ENCODE measurements at regions not wholly inside any gene's neighbourhood (a gene's known extent, or its start where the extent isn't known, plus 50 kb on each side); places are given as distances from the start of the nearest gene placed in this dataset.

DNA sequence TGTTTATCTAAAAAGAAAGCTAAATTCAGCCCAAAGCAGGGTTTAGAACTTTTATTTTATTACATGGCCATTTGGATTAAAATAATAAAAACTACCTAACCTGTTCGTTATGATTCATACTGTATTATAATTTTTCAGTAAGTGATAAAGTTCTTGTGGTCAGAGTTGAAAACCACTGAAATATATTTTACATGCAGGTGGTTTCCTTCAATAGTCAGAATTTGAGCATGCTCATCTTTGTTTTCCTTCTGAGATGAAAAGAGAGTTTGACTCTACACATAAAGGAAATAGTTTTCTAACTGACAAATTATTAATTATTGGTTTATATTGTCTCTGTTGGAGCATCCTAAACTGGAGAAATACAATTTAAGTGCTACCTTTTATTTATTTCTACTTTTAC, 114.0 kb upstream of the FKBP1C start (continued):
- TF ChIP-seq ZNF462 (CRISPR knock-in tag; IDR thresholded peaks at IDR 0.05): no peak

DNA sequence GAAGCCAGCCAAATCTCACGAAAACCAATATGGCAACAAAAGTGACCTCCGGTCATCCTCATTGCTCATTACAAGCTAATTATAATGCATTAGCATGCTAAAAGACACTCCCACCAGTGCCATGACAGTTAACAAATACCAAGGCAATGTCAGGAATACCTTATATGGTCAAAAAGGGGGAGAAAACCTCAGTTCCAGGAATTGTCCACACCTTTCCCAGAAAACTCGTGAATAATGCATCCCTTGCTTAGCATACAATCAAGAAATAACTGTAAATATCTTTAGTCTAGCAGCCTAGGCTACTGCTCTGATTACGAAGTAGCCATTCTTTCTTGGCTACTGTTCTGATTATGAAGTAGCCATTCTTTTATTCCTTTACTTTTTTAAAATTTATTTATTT, 112.5 kb upstream of the FKBP1C start:
- no peaks in the 10 kb centered on the region for H3K27me3 Mint-ChIP-seq (ENCODE audit: insufficient read depth, low read depth, poor library complexity)
- no peak overlapping the region for H2AFZ ChIP-seq
- H3K9me2 ChIP-seq (ENCODE audit: insufficient read depth): no peaks in the 10 kb centered on the region; the same call in 1 of the 2 replicates
- H3K36me3 Mint-ChIP-seq (ENCODE audit: low read depth): no peaks in the 10 kb centered on the region
- no peaks in the 10 kb centered on the region for H3K79me2 ChIP-seq (replicated peaks; ENCODE audit: insufficient read depth)
- H3K4me1 ChIP-seq (ENCODE audit: insufficient read depth): no peaks in the 10 kb centered on the region
- DNase-seq (ENCODE audit: low spot score): peak; percentile 1
- no peaks in the 10 kb centered on the region for H3K36me3 ChIP-seq (ENCODE audit: insufficient read depth)
- H3K27ac ChIP-seq (ENCODE audit: low read depth): no peak overlapping the region
- H3K27me3 ChIP-seq (ENCODE audit: insufficient read depth): no peaks in the 10 kb centered on the region
- H3K4me1 Mint-ChIP-seq: no peaks in the 10 kb centered on the region
- no peak for ATAC-seq
- H3K4me3 ChIP-seq: no peak overlapping the region
- no peak for TF ChIP-seq ZNF114 (CRISPR knock-in tag; IDR thresholded peaks at IDR 0.05)
- TF ChIP-seq NANOG (IDR thresholded peaks at IDR 0.05; ENCODE audit: borderline replicate concordance): no peak
- no peak for TF ChIP-seq CREB1 (CRISPR knock-in tag; IDR thresholded peaks at IDR 0.05; ENCODE audit: low read depth)
- TF ChIP-seq ZNF331 (CRISPR knock-in tag; IDR thresholded peaks at IDR 0.05; ENCODE audit: low read depth): no peak
- no peak for TF ChIP-seq STAT1 (IDR thresholded peaks at IDR 0.05; ENCODE audit: unreplicated experiment)
- TF ChIP-seq JUNB (IDR thresholded peaks at IDR 0.05; ENCODE audit: unreplicated experiment): no peak
- peaks cover 21% of the 10 kb centered on the region for H3K9me3 Mint-ChIP-seq
- H3K27ac Mint-ChIP-seq: no peak overlapping the region
- H3F3A ChIP-seq (replicated peaks; ENCODE audit: low read depth): no peaks in the 10 kb centered on the region
- H3K4me3 Mint-ChIP-seq: no peak overlapping the region
- no peak overlapping the region for H3K4me2 ChIP-seq
- no peaks in the 10 kb centered on the region for H4K20me1 ChIP-seq (replicated peaks; ENCODE audit: insufficient read depth)
